Left ventricle myocardium inferior (tissue), 1 donor: ENCODE measurements at regions not wholly inside any gene's neighbourhood (a gene's known extent, or its start where the extent isn't known, plus 50 kb on each side); places are given as distances from the start of the nearest gene placed in this dataset.

Experiments used
- DNase-seq: peaks from one replicate; pipeline ENCODE4 v3.0.0-alpha.2; 2020
- H3K27ac ChIP-seq: fragments of 200-600 bp; replicated peaks from 2 replicates; pipeline ENCODE4 v1.8.0; 2021
- H3K27me3 ChIP-seq: fragments of 200-600 bp; 2 replicates; pipeline ENCODE4 v1.8.0; 2021; ENCODE audit warnings: low read depth
- H3K36me3 ChIP-seq: fragments of 200-600 bp; 2 replicates; pipeline ENCODE4 v1.8.0; 2021
- H3K4me1 ChIP-seq: fragments of 200-600 bp; 2 replicates; pipeline ENCODE4 v1.8.0; 2021
- H3K4me3 ChIP-seq: fragments of 200-600 bp; 2 replicates; pipeline ENCODE4 v1.8.0; 2021; ENCODE audit warnings: mild to moderate bottlenecking, moderate library complexity
- H3K9me3 ChIP-seq: fragments of 200-600 bp; replicated peaks from 2 replicates; pipeline ENCODE4 v1.8.0; 2021
- CTCF ChIP-seq: fragments of 200-600 bp; IDR thresholded peaks from 2 replicates; pipeline ENCODE4 v1.8.0; 2021; ENCODE audit warnings: antibody characterized with exemption, mild to moderate bottlenecking, borderline replicate concordance
- intact Hi-C: fragments of 100-400 bp; cut with micrococcal nuclease; formaldehyde crosslinking; loops from one replicate; pipeline ENCODE4 v1.11.0; 2022
- donor health status: DM: no; HTN: yes; CAD: no; lungs with severe emphysema.

GRCh38 chr12:87137220-87137619 lies 881.0 kb upstream of the MGAT4C start:
- Histone ChIP-seq H3K27me3 (no peaks in the 10 kb centered on the region), H3K4me1 (no peaks in the 10 kb centered on the region), H3K9me3 (no peaks in the 10 kb centered on the region), H3K27ac (no peak overlapping the region), H3K4me3 (no peak overlapping the region), H3K36me3 (no peaks in the 10 kb centered on the region)
- intact Hi-C loops, result no loop called here
- TF ChIP-seq CTCF, result no peak
- no peak for DNase-seq

GRCh38 chr12:87136330-87136976 lies 880.3 kb upstream of the MGAT4C start:
- Histone ChIP-seq H3K36me3 (no peaks in the 10 kb centered on the region), H3K9me3 (no peaks in the 10 kb centered on the region), H3K27me3 (no peaks in the 10 kb centered on the region), H3K4me1 (no peaks in the 10 kb centered on the region), H3K4me3 (no peak overlapping the region), H3K27ac (no peak overlapping the region)
- no peak for TF ChIP-seq CTCF
- no peak for DNase-seq
- intact Hi-C loops, result no loop called here

GRCh38 chr12:87127272-87127671 lies 871.1 kb upstream of the MGAT4C start:
- Histone ChIP-seq H3K9me3 (peaks cover 16% of the 10 kb centered on the region), H3K27me3 (no peaks in the 10 kb centered on the region), H3K27ac (no peak overlapping the region), H3K4me1 (no peaks in the 10 kb centered on the region), H3K4me3 (no peak overlapping the region), H3K36me3 (no peaks in the 10 kb centered on the region)
- no peak for TF ChIP-seq CTCF
- intact Hi-C loops, result no loop called here
- no peak for DNase-seq

- Histone ChIP-seq H3K9me3 (peaks cover 21% of the 10 kb centered on the region), H3K27ac (no peak overlapping the region), H3K36me3 (no peaks in the 10 kb centered on the region), H3K4me1 (peaks cover 5% of the 10 kb centered on the region), H3K4me3 (no peak overlapping the region), H3K27me3 (no peaks in the 10 kb centered on the region)
- DNase-seq, result no peak
- TF ChIP-seq CTCF, result no peak
- intact Hi-C loops, result no loop called here
These were observed 865.7 kb upstream of the MGAT4C start for GRCh38 chr12:87121896-87122295.

- H3K27me3 ChIP-seq, result no peaks in the 10 kb centered on the region
- H3K9me3 ChIP-seq, result peaks cover 21% of the 10 kb centered on the region
- H3K4me3 ChIP-seq, result no peak overlapping the region
- DNase-seq, result no peak
- H3K27ac ChIP-seq, result no peak overlapping the region
- no peaks in the 10 kb centered on the region for H3K36me3 ChIP-seq
- no peak for TF ChIP-seq CTCF
- intact Hi-C loops, result no loop called here
- H3K4me1 ChIP-seq, result peaks cover 5% of the 10 kb centered on the region
These were observed 864.2 kb upstream of the MGAT4C start for GRCh38 chr12:87120440-87120839.
